ENCODE measurements at regions not wholly inside any gene's neighbourhood (a gene's known extent, or its start where the extent isn't known, plus 50 kb on each side); places are given as distances from the start of the nearest gene placed in this dataset.

DNA sequence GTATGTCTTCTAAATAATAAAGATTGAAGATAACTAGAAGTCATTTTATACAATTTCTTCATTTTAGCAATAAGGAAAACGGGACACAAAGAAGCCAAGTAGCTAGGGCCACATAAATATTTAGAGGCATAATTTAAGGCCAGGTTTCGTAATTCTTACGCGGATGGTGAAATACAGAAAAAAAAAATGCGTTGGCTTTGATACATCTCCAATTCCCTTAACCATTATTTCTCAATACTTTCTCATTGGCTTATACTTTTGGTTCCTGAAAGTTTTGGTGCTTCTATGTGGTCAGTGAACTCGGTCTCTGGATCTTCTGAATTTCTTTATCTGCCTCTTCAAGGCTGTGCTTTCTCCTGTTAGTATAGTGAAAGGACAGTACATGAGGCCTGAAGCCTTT is 888.1 kb downstream of the KCNJ2 start:
- Histone ChIP-seq H3K27me3 (ENCODE audit: control insufficient read depth, insufficient read depth, low read length) (no peaks in the 10 kb centered on the region), H3K9me3 (ENCODE audit: control insufficient read depth, insufficient read depth, low read depth, low read length) (no peaks in the 10 kb centered on the region), H3K4me3 (ENCODE audit: low read depth in 2 of 2, low read length in 2 of 2) (no peak overlapping the region), H3K27ac (ENCODE audit: low read length) (no peak overlapping the region), H3K36me3 (ENCODE audit: control insufficient read depth, insufficient read depth, low read length) (no peaks in the 10 kb centered on the region), H3K4me1 (ENCODE audit: control insufficient read depth, insufficient read depth, low read length) (no peaks in the 10 kb centered on the region)
- POLR2A ChIA-PET = no interaction called here
- in situ Hi-C loops (cut with HindIII; ENCODE audit: low pct_unique_long_range_greater_than_20kb, low sequenced_read_pairs) = no loop called here
- BruUV-seq (replicated peaks) = no TSS peak
- DNase-seq (ENCODE audit: low read depth, low spot score) = no peak
- TF ChIP-seq SIN3A (IDR thresholded peaks at IDR 0.05; ENCODE audit: borderline replicate concordance, insufficient read depth, low read depth, low read length) = no peak
- no peak for TF ChIP-seq POLR2AphosphoS5 (IDR thresholded peaks at IDR 0.05; ENCODE audit: low read depth, low read length)
- TF ChIP-seq, protein P1, sequence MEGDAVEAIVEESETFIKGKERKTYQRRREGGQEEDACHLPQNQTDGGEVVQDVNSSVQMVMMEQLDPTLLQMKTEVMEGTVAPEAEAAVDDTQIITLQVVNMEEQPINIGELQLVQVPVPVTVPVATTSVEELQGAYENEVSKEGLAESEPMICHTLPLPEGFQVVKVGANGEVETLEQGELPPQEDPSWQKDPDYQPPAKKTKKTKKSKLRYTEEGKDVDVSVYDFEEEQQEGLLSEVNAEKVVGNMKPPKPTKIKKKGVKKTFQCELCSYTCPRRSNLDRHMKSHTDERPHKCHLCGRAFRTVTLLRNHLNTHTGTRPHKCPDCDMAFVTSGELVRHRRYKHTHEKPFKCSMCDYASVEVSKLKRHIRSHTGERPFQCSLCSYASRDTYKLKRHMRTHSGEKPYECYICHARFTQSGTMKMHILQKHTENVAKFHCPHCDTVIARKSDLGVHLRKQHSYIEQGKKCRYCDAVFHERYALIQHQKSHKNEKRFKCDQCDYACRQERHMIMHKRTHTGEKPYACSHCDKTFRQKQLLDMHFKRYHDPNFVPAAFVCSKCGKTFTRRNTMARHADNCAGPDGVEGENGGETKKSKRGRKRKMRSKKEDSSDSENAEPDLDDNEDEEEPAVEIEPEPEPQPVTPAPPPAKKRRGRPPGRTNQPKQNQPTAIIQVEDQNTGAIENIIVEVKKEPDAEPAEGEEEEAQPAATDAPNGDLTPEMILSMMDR (IDR thresholded peaks at IDR 0.05) = no peak
- TF ChIP-seq TCF7L2 (IDR thresholded peaks at IDR 0.05; ENCODE audit: low read depth, low read length) = no peak
- TF ChIP-seq, protein P2, sequence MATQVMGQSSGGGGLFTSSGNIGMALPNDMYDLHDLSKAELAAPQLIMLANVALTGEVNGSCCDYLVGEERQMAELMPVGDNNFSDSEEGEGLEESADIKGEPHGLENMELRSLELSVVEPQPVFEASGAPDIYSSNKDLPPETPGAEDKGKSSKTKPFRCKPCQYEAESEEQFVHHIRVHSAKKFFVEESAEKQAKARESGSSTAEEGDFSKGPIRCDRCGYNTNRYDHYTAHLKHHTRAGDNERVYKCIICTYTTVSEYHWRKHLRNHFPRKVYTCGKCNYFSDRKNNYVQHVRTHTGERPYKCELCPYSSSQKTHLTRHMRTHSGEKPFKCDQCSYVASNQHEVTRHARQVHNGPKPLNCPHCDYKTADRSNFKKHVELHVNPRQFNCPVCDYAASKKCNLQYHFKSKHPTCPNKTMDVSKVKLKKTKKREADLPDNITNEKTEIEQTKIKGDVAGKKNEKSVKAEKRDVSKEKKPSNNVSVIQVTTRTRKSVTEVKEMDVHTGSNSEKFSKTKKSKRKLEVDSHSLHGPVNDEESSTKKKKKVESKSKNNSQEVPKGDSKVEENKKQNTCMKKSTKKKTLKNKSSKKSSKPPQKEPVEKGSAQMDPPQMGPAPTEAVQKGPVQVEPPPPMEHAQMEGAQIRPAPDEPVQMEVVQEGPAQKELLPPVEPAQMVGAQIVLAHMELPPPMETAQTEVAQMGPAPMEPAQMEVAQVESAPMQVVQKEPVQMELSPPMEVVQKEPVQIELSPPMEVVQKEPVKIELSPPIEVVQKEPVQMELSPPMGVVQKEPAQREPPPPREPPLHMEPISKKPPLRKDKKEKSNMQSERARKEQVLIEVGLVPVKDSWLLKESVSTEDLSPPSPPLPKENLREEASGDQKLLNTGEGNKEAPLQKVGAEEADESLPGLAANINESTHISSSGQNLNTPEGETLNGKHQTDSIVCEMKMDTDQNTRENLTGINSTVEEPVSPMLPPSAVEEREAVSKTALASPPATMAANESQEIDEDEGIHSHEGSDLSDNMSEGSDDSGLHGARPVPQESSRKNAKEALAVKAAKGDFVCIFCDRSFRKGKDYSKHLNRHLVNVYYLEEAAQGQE (IDR thresholded peaks at IDR 0.05; ENCODE audit: insufficient read depth in 1 of 2, low read depth in 2 of 2, low read length in 1 of 2) = no peak
- no peak for ATAC-seq
- intact Hi-C loops (cut with micrococcal nuclease; ENCODE audit: unreplicated experiment) = no loop called here
- CTCF ChIA-PET = no interaction called here

DNA sequence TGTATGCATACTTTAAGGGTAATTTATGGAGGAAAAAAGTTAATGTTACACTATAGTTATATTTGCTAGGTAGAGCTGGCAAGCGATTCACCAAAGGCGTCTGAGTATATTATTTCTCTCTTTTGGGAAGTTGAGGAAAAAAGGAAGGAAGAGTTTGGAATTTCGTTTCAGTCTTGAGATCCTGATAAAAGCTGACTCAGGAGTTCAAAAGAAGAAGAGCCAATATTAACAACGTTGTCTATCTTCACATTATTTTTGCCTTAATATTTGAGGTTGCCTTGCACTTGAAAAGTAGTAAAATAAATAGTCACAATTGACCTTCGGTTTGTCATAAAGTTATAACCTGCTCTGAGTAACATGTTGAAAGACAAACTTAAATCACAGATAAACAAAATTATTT is 888.6 kb downstream of the KCNJ2 start:
- DNase-seq (ENCODE audit: low read depth, low spot score) (no peak), ATAC-seq (no peak)
- intact Hi-C loops (cut with micrococcal nuclease; ENCODE audit: unreplicated experiment) = no loop called here
- TF ChIP-seq, protein P1 (IDR thresholded peaks at IDR 0.05) = no peak
- TF ChIP-seq POLR2AphosphoS5 (IDR thresholded peaks at IDR 0.05; ENCODE audit: low read depth, low read length) = no peak
- TF ChIP-seq, protein P2 (IDR thresholded peaks at IDR 0.05; ENCODE audit: insufficient read depth in 1 of 2, low read depth in 2 of 2, low read length in 1 of 2) = no peak
- no peak for TF ChIP-seq SIN3A (IDR thresholded peaks at IDR 0.05; ENCODE audit: borderline replicate concordance, insufficient read depth, low read depth, low read length)
- TF ChIP-seq TCF7L2 (IDR thresholded peaks at IDR 0.05; ENCODE audit: low read depth, low read length) = no peak
- H3K4me1 ChIP-seq (ENCODE audit: control insufficient read depth, insufficient read depth, low read length) = no peaks in the 10 kb centered on the region
- ChIA-PET POLR2A (no interaction called here), CTCF (no interaction called here)
- no peak overlapping the region for H3K27ac ChIP-seq (ENCODE audit: low read length)
- no peaks in the 10 kb centered on the region for H3K36me3 ChIP-seq (ENCODE audit: control insufficient read depth, insufficient read depth, low read length)
- H3K9me3 ChIP-seq (ENCODE audit: control insufficient read depth, insufficient read depth, low read depth, low read length) = no peaks in the 10 kb centered on the region
- BruUV-seq (replicated peaks) = no TSS peak
- no peak overlapping the region for H3K4me3 ChIP-seq (ENCODE audit: low read depth in 2 of 2, low read length in 2 of 2)
- H3K27me3 ChIP-seq (ENCODE audit: control insufficient read depth, insufficient read depth, low read length) = no peaks in the 10 kb centered on the region
- in situ Hi-C loops (cut with HindIII; ENCODE audit: low pct_unique_long_range_greater_than_20kb, low sequenced_read_pairs) = no loop called here

All from Panc1 (cell line).